ENCODE measurements at regions not wholly inside any gene's neighbourhood (a gene's known extent, or its start where the extent isn't known, plus 50 kb on each side); places are given as distances from the start of the nearest gene placed in this dataset.

DNA sequence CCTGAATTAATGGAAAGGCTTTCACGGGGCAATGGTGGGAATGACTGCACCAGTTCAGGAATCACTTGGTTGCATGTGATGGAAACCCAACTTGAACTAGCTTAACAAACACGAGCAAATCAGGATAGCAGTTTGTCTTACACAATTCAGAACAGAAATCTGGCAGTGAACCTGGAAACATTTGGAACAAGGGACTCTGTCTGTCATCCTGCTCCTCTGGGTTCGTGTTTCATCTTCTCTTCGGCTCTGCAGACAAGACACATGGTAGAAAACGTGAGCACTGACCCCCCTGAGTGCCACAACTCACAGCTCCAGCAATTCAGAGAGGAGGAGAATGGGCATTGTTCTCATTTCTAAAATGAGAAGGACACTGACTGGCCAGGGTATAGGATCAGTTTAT is 218.1 kb upstream of the NREP start:
- Histone ChIP-seq H2AFZ (no peak overlapping the region), H3K27me3 (ENCODE audit: insufficient read depth, low read depth) (no peaks in the 10 kb centered on the region), H3K9me2 (ENCODE audit: insufficient read depth) (no peaks in the 10 kb centered on the region), H3K27ac (no peak overlapping the region), H3K79me2 (ENCODE audit: low read depth) (no peaks in the 10 kb centered on the region), H3K36me3 (ENCODE audit: low read depth) (no peaks in the 10 kb centered on the region), H3K4me1 (replicated peaks; ENCODE audit: insufficient read depth) (no peaks in the 10 kb centered on the region), H3K9me3 (ENCODE audit: insufficient read depth, low read depth) (no peaks in the 10 kb centered on the region), H3K4me2 (no peak overlapping the region), H3F3A (ENCODE audit: insufficient read depth, low read depth) (no peaks in the 10 kb centered on the region), H4K20me1 (ENCODE audit: insufficient read depth) (no peaks in the 10 kb centered on the region), H3K4me3 (no peak overlapping the region)
- no peak for DNase-seq
- intact Hi-C loops (cut with micrococcal nuclease; ENCODE audit: unreplicated experiment): no loop called here
- TF ChIP-seq EZH2 (IDR thresholded peaks at IDR 0.05; ENCODE audit: low read depth): no peak
- TF ChIP-seq, protein P1, sequence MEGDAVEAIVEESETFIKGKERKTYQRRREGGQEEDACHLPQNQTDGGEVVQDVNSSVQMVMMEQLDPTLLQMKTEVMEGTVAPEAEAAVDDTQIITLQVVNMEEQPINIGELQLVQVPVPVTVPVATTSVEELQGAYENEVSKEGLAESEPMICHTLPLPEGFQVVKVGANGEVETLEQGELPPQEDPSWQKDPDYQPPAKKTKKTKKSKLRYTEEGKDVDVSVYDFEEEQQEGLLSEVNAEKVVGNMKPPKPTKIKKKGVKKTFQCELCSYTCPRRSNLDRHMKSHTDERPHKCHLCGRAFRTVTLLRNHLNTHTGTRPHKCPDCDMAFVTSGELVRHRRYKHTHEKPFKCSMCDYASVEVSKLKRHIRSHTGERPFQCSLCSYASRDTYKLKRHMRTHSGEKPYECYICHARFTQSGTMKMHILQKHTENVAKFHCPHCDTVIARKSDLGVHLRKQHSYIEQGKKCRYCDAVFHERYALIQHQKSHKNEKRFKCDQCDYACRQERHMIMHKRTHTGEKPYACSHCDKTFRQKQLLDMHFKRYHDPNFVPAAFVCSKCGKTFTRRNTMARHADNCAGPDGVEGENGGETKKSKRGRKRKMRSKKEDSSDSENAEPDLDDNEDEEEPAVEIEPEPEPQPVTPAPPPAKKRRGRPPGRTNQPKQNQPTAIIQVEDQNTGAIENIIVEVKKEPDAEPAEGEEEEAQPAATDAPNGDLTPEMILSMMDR (conservative IDR thresholded peaks at IDR 0.05): no peak
- CTCF ChIA-PET: no interaction called here
- POLR2A ChIA-PET (ENCODE audit: unreplicated experiment): no interaction called here
- no TSS peak for BruUV-seq (replicated peaks)

GRCh38 chr5:111973961-111974360 is 217.0 kb upstream of the NREP start:
- no peaks in the 10 kb centered on the region for H3K27me3 ChIP-seq (ENCODE audit: insufficient read depth, low read depth)
- intact Hi-C loops (cut with micrococcal nuclease; ENCODE audit: unreplicated experiment): no loop called here
- H3K27ac ChIP-seq: no peak overlapping the region
- DNase-seq: no peak
- TF ChIP-seq, protein P1 (conservative IDR thresholded peaks at IDR 0.05): no peak
- no peak for TF ChIP-seq EZH2 (IDR thresholded peaks at IDR 0.05; ENCODE audit: low read depth)
- CTCF ChIA-PET: no interaction called here
- no peaks in the 10 kb centered on the region for H3K9me2 ChIP-seq (ENCODE audit: insufficient read depth)
- H3F3A ChIP-seq (ENCODE audit: insufficient read depth, low read depth): no peaks in the 10 kb centered on the region
- H3K4me1 ChIP-seq (replicated peaks; ENCODE audit: insufficient read depth): no peaks in the 10 kb centered on the region
- POLR2A ChIA-PET (ENCODE audit: unreplicated experiment): no interaction called here
- no peak overlapping the region for H3K4me3 ChIP-seq
- H3K9me3 ChIP-seq (ENCODE audit: insufficient read depth, low read depth): no peaks in the 10 kb centered on the region
- H4K20me1 ChIP-seq (ENCODE audit: insufficient read depth): no peaks in the 10 kb centered on the region
- no TSS peak for BruUV-seq (replicated peaks)
- H3K36me3 ChIP-seq (ENCODE audit: low read depth): no peaks in the 10 kb centered on the region
- H2AFZ ChIP-seq: no peak overlapping the region
- no peak overlapping the region for H3K4me2 ChIP-seq
- no peaks in the 10 kb centered on the region for H3K79me2 ChIP-seq (ENCODE audit: low read depth)

GRCh38 chr5:111972548-111972947 is 215.6 kb upstream of the NREP start:
- no peaks in the 10 kb centered on the region for H3K9me2 ChIP-seq (ENCODE audit: insufficient read depth)
- no peaks in the 10 kb centered on the region for H3K9me3 ChIP-seq (ENCODE audit: insufficient read depth, low read depth)
- POLR2A ChIA-PET (ENCODE audit: unreplicated experiment): no interaction called here
- no peaks in the 10 kb centered on the region for H3K36me3 ChIP-seq (ENCODE audit: low read depth)
- H3K4me2 ChIP-seq: no peak overlapping the region
- H3K27me3 ChIP-seq (ENCODE audit: insufficient read depth, low read depth): no peaks in the 10 kb centered on the region
- CTCF ChIA-PET: no interaction called here
- no peak overlapping the region for H3K4me3 ChIP-seq
- intact Hi-C loops (cut with micrococcal nuclease; ENCODE audit: unreplicated experiment): no loop called here
- H3K79me2 ChIP-seq (ENCODE audit: low read depth): no peaks in the 10 kb centered on the region
- DNase-seq: no peak
- no peaks in the 10 kb centered on the region for H3F3A ChIP-seq (ENCODE audit: insufficient read depth, low read depth)
- no peak overlapping the region for H3K27ac ChIP-seq
- TF ChIP-seq, protein P1 (conservative IDR thresholded peaks at IDR 0.05): no peak
- TF ChIP-seq EZH2 (IDR thresholded peaks at IDR 0.05; ENCODE audit: low read depth): no peak
- no peaks in the 10 kb centered on the region for H4K20me1 ChIP-seq (ENCODE audit: insufficient read depth)
- H3K4me1 ChIP-seq (replicated peaks; ENCODE audit: insufficient read depth): no peaks in the 10 kb centered on the region
- no TSS peak for BruUV-seq (replicated peaks)
- H2AFZ ChIP-seq: no peak overlapping the region
